Ishikawa (cell line): ENCODE measurements at regions not wholly inside any gene's neighbourhood (a gene's known extent, or its start where the extent isn't known, plus 50 kb on each side); places are given as distances from the start of the nearest gene placed in this dataset.

Experiments used
- CEBPB ChIP-seq: IDR thresholded peaks from 2 replicates; pipeline ENCODE4 v1.6.1; 2012
- CREB1 ChIP-seq: IDR thresholded peaks from 2 replicates; pipeline ENCODE4 v1.6.1; 2012; ENCODE audit warnings: low read depth
- EGR1 ChIP-seq: IDR thresholded peaks from 2 replicates; pipeline ENCODE4 v1.6.1; 2012
- EP300 ChIP-seq: IDR thresholded peaks from 2 replicates; pipeline ENCODE4 v1.6.1; 2012; ENCODE audit warnings: borderline replicate concordance
- FOXM1 ChIP-seq: IDR thresholded peaks from 2 replicates; pipeline ENCODE4 v1.6.1; 2012; ENCODE audit warnings: low read depth, borderline replicate concordance
- NFIC ChIP-seq: IDR thresholded peaks from 2 replicates; pipeline ENCODE4 v1.6.1; 2012
- RAD21 ChIP-seq: IDR thresholded peaks from 2 replicates; pipeline ENCODE4 v1.6.1; 2012; ENCODE audit warnings: low read depth
- TAF1 ChIP-seq: IDR thresholded peaks from 2 replicates; pipeline ENCODE4 v1.6.1; 2012; ENCODE audit warnings: low read depth, mild to moderate bottlenecking
- TCF12 ChIP-seq: IDR thresholded peaks from 2 replicates; pipeline ENCODE4 v1.6.1; 2012; ENCODE audit warnings: low read depth
- TEAD4 ChIP-seq: IDR thresholded peaks from 2 replicates; pipeline ENCODE4 v1.6.1; 2012
- YY1 ChIP-seq: IDR thresholded peaks from 2 replicates; pipeline ENCODE4 v1.6.1; 2012; ENCODE audit warnings: low read depth
- TF ChIP-seq, protein P1 (sequence below): IDR thresholded peaks from 2 replicates; pipeline ENCODE4 v1.6.1; 2012; ENCODE audit warnings: low read depth, mild to moderate bottlenecking
- TF ChIP-seq, protein P2 (sequence below): IDR thresholded peaks from 2 replicates; pipeline ENCODE4 v1.6.1; 2012

DNA sequence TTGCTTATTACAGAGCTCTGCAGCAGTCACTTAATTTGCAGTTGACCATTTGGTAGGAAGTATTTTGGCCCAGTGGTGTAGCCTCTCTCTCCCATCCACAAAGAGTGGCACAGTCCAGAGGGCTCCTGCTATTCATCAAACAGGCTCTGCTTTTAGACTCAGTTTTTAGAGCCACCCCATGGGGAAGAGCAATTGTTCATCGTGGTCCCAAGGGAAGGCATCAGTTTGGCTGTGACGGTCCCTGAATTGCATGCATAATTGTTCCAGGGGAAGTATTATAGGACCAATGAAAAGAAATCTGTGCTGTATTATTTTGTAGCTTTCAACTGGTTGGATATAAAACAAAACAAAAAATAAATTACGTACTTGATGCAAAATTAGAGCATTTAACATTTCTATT lies 799.0 kb downstream of the DACH1 start:
- TF ChIP-seq, protein P1, sequence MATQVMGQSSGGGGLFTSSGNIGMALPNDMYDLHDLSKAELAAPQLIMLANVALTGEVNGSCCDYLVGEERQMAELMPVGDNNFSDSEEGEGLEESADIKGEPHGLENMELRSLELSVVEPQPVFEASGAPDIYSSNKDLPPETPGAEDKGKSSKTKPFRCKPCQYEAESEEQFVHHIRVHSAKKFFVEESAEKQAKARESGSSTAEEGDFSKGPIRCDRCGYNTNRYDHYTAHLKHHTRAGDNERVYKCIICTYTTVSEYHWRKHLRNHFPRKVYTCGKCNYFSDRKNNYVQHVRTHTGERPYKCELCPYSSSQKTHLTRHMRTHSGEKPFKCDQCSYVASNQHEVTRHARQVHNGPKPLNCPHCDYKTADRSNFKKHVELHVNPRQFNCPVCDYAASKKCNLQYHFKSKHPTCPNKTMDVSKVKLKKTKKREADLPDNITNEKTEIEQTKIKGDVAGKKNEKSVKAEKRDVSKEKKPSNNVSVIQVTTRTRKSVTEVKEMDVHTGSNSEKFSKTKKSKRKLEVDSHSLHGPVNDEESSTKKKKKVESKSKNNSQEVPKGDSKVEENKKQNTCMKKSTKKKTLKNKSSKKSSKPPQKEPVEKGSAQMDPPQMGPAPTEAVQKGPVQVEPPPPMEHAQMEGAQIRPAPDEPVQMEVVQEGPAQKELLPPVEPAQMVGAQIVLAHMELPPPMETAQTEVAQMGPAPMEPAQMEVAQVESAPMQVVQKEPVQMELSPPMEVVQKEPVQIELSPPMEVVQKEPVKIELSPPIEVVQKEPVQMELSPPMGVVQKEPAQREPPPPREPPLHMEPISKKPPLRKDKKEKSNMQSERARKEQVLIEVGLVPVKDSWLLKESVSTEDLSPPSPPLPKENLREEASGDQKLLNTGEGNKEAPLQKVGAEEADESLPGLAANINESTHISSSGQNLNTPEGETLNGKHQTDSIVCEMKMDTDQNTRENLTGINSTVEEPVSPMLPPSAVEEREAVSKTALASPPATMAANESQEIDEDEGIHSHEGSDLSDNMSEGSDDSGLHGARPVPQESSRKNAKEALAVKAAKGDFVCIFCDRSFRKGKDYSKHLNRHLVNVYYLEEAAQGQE, result no peak
- TF ChIP-seq TAF1 (no peak), TCF12 (no peak), CREB1 (no peak), CEBPB (no peak), EP300 (no peak), RAD21 (no peak), EGR1 (no peak), YY1 (no peak), FOXM1 (no peak), TEAD4 (no peak), NFIC (no peak)
- TF ChIP-seq, protein P2, sequence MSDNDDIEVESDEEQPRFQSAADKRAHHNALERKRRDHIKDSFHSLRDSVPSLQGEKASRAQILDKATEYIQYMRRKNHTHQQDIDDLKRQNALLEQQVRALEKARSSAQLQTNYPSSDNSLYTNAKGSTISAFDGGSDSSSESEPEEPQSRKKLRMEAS, result no peak
